GM23248 (cell line): ENCODE measurements at regions not wholly inside any gene's neighbourhood (a gene's known extent, or its start where the extent isn't known, plus 50 kb on each side); places are given as distances from the start of the nearest gene placed in this dataset.

Experiments
- EZH2 ChIP-seq: fragments of 200-600 bp; sonication (generic); IDR thresholded peaks from 2 replicates; pipeline ENCODE4 v1.6.1; 2018; ENCODE audit warnings: antibody characterized with exemption, mild to moderate bottlenecking; ENCODE audit not compliant: insufficient read depth, poor library complexity, severe bottlenecking
- EZH2phosphoT487 ChIP-seq: fragments of 200-600 bp; sonication (generic); IDR thresholded peaks from 2 replicates; pipeline ENCODE4 v1.6.1; 2018; ENCODE audit warnings: antibody characterized with exemption, moderate library complexity, mild to moderate bottlenecking, low read depth; ENCODE audit not compliant: insufficient read depth

DNA sequence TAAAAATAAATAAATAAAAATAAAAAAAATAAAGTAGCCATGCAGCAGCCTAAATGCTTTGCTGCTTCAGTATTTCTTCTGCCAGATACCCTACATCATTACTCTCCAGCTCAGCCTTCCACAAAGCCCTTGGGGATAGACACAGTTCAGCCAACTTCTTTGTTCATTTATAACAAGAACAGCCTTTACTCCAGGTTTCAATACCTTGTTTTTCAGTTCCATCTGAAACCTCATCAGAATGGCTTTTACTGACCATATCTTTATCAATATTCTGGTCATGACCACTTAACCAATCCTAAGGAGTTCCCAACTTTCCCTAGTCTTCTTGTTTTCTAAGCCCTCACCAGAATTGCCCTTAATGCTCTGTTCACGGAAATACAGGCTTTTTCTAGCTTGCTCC lies 128.3 kb upstream of the MED14 start:
- TF ChIP-seq EZH2phosphoT487 (no peak), EZH2 (no peak)
